ENCODE measurements at regions not wholly inside any gene's neighbourhood (a gene's known extent, or its start where the extent isn't known, plus 50 kb on each side); places are given as distances from the start of the nearest gene placed in this dataset.

DNA sequence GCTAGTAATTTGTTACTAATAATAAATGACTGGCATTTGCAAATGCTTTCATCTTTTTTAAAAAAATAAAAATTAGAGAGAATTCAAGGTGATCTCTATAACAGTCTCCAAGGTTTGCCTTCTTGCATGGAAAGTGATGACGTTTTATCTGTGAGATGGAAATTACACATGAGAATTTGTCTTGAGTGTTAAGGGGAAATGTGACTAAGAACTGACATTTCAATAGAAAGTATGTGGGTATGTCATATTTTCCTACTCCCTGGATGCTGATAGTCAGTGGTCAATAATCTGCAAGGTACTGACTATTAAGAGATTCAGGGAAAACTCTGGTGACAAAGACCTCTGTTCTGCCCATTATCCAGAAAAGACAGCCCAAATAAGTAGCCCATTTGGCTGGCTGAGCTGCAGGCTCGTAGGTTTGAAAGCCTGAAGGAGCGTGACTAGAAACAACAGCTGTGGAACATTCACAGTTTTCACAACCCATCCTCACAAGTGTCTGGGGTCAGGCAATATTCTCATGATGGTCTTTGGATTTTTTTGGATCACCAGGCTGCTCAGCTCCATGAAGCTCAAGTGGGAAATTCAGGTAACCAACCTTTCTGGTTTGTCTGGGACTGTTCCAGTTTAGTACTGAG lies 49.7 kb upstream of the WSCD1 start:
- no peak for FAIRE-seq
- DNase-seq (ENCODE audit: insufficient read length, low spot score) = no peak

Data from GM19239 (cell line).